ENCODE measurements at regions not wholly inside any gene's neighbourhood (a gene's known extent, or its start where the extent isn't known, plus 50 kb on each side); places are given as distances from the start of the nearest gene placed in this dataset.

DNA sequence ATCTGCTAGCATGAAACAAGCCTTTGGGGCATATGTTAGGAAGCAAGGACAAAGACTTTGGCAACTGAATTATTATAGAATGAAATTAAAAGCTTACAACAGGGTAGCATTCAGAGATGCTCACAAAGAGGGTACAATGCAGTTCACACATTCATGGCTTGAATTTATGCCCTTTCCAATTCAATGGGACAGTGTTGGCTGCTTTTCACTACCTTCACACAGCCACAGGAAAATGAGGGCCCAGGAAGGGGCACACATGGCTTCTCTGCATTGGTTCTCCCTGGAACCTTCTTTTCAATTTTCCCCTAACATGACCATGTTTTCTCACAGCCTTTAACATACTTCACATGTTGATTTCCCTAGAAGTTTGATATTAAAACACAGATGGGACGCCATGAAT is 978.1 kb downstream of the TMEM182 start:
- Histone ChIP-seq H4K8ac (replicated peaks; ENCODE audit: insufficient read length, low read depth, low read length) (no peak overlapping the region), H3K4ac (ENCODE audit: low read depth, low read length) (no peak overlapping the region), H3K4me2 (ENCODE audit: insufficient read depth, insufficient read length, low read length) (no peak overlapping the region), H3K4me1 (ENCODE audit: insufficient read depth, low read length) (no peaks in the 10 kb centered on the region; the same call in 1 of the 2 replicates), H3T11ph (ENCODE audit: low read length) (no peak overlapping the region), H3K79me1 (ENCODE audit: insufficient read depth, low read depth, low read length, poor library complexity, severe bottlenecking) (no peaks in the 10 kb centered on the region), H3K27me3 (ENCODE audit: insufficient read depth, low read length) (no peaks in the 10 kb centered on the region), H2AK5ac (ENCODE audit: insufficient read length, low read length) (no peak overlapping the region), H2BK15ac (ENCODE audit: low read depth, low read length) (no peak overlapping the region), H4K5ac (ENCODE audit: insufficient read length, low read depth, low read length) (no peak overlapping the region), H3K27ac (ENCODE audit: insufficient read length, low read depth, low read length) (no peak overlapping the region), H4K91ac (ENCODE audit: insufficient read length, low read depth, low read length) (no peak overlapping the region), H3K23me2 (ENCODE audit: insufficient read length, low read depth, low read length, poor library complexity, severe bottlenecking) (no peaks in the 10 kb centered on the region), H3K9ac (ENCODE audit: extremely low read depth, insufficient read length, low read length) (no peak overlapping the region), H3K14ac (ENCODE audit: insufficient read depth, low read length) (no peak overlapping the region), H3K18ac (ENCODE audit: insufficient read length, low read depth, low read length) (no peak overlapping the region), H3K9me3 (ENCODE audit: control insufficient read depth, low read depth, low read length) (no peaks in the 10 kb centered on the region), H3K79me2 (ENCODE audit: insufficient read depth, low read length) (no peaks in the 10 kb centered on the region), H2BK5ac (ENCODE audit: insufficient read length, low read length) (no peak overlapping the region), H2BK12ac (ENCODE audit: insufficient read length, low read depth, low read length) (no peak overlapping the region), H2BK20ac (ENCODE audit: low read depth, low read length, poor library complexity, severe bottlenecking) (no peak overlapping the region), H2BK120ac (ENCODE audit: low read depth, low read length, poor library complexity, severe bottlenecking) (no peak overlapping the region), H4K20me1 (ENCODE audit: control insufficient read depth, insufficient read depth, insufficient read length) (no peaks in the 10 kb centered on the region), H3K56ac (ENCODE audit: insufficient read length, low read depth, low read length) (no peak overlapping the region), H2AFZ (ENCODE audit: low read length) (no peak overlapping the region), H3K23ac (ENCODE audit: insufficient read length, low read depth, low read length) (no peak overlapping the region)
- no CpG with 5 or more reads among the region's 1 CpG for WGBS (ENCODE audit: extremely low coverage, insufficient read length, low lambda C conversion rate)
- TF ChIP-seq CTCF (conservative IDR thresholded peaks at IDR 0.05) = no peak
- Mint-ChIP-seq H3K27ac (no peak overlapping the region), H3K36me3 (ENCODE audit: insufficient read depth in 1 of 3, low read depth in 3 of 3) (no peaks in the 10 kb centered on the region), H3K27me3 (ENCODE audit: low read depth) (no peaks in the 10 kb centered on the region), H3K4me1 (no peaks in the 10 kb centered on the region), H3K4me3 (no peak overlapping the region), H3K9me3 (no peaks in the 10 kb centered on the region)
- DNase-seq = no peak

All from H9 (cell line).